Effector CD8-positive, alpha-beta T cell (primary cell): ENCODE measurements at regions not wholly inside any gene's neighbourhood (a gene's known extent, or its start where the extent isn't known, plus 50 kb on each side); places are given as distances from the start of the nearest gene placed in this dataset.

Experiments
- DNase-seq: peaks from one replicate; lab custom pipeline; 2025; lab: John Stamatoyannopoulos, UW

GRCh38 chr3:10702961-10703740 lies 112.9 kb upstream of the SLC6A11 start:
- DNase-seq: no peak

DNA sequence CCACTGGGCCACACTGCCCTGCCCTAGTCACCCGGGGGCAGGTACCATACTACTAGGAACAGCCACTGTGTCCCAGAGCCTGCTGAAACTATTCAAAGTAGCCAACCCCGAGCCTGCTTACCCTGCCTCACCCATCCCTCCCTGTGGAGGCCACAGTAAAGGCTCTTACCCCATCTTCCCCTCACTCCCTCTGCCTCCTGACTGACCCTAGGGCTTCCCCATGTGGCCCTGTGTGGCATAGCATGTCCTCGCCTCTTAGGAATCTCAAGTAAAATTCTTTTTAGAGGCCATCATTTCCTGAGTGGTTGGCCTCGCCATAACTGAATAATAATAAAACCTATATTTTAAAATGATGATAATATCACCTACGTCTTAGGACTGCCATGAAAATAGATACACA lies 112.2 kb upstream of the SLC6A11 start:
- no peak for DNase-seq

DNA sequence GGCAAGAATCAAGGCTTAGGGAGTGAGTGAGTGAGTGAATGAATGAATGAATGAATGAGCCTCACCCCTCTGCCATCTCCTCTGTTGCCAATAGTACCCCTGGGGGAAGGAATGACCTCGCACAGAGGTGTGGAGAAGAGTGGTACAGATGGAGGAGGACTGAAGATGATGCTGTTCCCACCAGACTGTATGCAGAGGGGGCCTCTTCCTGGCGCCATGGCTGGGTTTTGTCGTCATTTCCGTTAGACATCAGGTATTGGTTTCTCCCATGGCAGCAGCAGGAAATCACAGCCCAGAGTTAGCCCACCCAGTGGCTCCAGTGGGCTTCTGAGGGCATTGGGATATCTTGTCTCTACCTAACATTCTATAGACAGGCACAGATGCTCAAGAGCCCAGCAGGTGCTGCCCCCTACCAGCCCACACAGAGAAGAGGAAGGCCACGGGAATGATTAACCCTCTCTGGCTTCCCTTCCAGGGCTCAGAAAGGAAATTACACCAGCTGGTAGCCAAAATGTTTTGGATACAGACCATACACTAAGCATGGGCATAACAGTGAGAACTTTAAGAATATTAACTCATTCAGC lies 109.8 kb upstream of the SLC6A11 start:
- DNase-seq: no peak

- DNase-seq: no peak
Measured at GRCh38 chr3:10706740-10707399, 109.2 kb upstream of the SLC6A11 start.

DNA sequence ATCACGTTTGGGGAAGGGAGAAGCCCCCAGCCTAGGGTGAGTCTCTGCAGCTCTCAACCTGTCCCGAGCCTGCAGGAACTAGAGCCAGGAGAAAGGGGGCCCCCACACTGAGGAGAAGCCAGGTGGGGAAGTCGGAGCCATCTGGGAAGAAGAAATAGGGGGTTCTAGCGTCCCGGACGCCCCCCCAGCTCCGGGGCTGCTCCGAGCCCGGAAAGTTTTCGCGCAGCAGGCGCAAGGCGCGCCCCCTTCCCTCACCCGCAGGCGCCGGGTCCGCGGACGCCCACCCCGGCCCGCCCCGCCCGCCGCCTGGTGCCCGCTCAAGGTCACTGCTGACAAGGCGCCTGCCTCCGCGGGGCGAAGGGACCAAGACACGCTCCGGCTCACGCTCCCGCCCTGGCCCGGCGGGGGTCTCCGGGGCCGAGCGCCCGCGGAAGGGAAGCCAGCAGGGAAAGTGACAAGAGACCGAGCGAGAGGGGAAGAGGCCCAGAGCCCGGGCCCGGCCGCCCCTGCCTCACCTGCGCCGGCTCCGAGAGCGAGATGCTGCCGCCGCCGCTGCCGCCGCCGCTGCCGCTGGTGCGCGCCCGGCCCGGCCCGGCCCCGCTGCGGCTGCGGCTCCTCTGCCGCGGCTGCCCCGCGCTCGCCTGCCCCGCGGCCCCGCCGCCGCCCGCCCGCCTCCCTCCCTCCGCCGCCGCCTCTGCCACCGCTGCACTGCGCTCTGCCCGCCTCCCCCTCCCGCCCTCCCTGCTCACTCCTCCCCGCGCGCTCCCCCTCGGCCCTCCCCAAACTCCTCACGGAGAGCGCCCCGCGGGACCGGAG lies 108.4 kb upstream of the SLC6A11 start:
- no peak for DNase-seq

GRCh38 chr3:10708216-10708893 lies 107.7 kb upstream of the SLC6A11 start:
- no peak for DNase-seq

DNA sequence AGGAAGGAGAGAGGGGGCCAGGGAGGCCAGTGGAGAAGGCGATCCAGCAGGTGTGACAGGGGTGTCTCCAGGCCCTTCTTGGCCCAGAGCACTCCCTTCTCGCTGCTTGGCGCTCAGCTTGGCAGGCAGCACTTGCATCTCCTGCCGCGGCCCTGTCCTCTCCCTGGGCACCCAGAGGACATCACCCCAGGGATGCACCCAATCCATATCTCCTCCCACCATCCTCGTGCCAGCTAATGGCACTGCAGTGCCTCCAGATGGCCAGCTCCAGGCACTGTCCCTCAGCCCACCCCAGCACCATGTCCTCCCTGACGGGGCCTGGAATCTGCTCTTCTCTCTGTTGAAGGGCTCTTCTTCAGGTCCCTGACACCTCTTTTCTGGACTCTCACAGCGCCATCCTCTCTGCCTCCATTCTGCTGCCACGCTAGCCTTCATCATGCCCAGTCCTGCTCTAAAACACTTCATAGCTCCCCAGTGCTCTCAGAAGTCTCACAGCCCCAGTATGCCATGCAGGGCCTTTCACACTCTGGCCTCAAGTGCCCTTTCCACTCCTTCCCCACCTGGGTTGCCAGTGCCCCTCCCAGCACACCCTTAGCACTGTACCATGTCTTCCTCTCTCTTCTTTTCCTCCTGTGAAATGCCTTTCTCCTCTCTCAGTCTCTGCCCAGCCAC lies 106.8 kb upstream of the SLC6A11 start:
- no peak for DNase-seq

DNA sequence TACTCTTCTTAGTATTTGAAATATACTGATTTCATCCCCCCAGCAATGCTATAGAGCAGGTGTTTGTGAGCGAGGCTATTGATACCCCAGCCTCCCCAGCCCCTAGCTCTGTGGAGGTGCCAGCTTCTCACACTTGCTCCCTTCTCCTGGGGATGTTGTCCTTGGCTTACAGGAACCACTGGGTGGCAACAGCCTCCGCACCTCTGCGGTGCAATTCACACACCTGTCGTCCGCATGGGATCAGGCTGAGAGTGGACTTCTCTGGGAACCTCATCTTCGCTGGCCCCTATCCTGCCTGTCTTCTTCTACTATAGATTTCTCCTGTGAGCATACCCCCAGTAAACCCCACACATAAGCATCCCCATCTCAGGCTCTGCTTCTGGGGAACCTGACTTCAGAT lies 103.9 kb upstream of the SLC6A11 start:
- no peak for DNase-seq

DNA sequence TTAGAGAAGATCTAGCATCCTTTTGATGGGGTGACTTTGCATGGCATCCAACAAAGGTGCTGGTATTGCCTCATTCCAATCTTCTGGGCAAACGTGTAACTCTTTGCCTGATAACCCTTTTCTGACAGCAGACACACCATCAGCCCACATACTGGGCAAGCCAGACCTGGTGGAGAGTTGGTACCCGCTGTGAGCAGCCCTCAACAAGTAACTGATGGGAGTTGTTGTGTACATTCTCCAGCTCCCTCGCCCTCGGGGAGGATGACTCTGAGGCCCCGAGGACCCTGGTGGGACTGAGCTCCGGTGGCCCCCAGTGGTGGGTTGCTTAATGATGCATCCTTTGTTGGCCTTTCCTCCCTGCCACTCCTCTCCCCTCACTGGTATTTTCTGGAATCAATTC lies 102.4 kb upstream of the SLC6A11 start:
- no peak for DNase-seq

- DNase-seq: no peak
Measured at GRCh38 chr3:10715886-10716285, 100.1 kb upstream of the SLC6A11 start.

DNA sequence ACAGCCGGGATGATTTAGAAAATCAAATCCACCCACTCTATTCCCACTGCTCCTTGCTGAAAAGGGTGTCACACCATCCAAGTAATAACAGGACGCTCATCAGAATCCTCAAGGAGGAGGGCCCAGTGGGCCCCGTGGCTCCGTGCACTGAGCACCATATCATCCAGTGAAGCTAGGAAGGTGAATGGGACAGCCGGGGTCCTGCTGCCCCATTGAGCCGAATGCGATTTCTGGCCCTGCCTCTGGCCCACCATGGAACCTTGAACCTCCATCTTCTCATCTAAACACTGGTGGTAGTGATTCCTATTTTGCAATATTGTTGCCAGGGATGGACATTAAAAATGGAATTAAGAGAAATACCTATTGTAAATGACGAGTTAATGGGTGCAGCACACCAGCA lies 99.1 kb upstream of the SLC6A11 start:
- DNase-seq: no peak

DNA sequence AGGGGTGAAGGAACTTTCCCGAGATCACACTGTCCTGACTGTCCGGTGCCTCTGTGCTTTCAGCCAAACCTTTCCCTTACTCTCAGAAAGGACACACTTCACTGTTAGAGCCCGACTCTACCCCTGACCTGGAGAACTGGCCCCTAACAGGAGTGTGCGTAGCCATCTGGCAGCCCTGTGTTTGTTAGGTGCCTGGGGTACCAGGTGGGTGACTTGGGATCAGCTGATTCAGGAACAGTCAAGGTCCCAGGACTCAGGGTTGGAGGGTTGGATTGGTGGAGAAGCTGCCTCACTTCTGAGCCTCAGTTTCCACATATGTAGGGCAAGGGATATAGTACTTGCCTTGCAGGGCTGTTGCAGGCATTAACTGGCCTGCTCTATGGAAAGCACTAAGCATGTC lies 98.3 kb upstream of the SLC6A11 start:
- no peak for DNase-seq

- no peak for DNase-seq
Measured at GRCh38 chr3:10721101-10721500, 94.9 kb upstream of the SLC6A11 start.

DNA sequence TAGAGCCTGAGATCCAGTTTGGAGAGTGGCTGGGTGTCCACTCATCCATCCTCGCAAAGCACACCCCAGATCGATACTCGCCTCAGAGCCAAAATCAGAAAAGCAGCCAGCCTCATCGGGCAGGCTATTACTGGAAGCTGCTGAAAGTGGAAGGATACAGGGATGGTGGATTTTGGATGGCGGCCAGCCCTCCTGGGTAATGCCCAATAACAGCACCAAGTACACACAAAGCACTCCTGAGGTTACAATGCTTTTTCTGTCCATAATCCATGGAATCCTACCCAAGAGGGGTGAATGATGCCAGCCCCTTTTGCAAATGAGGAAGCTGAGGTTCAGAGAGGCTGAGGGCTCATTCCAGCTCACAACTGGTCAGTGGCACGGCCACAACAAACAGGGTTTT lies 93.1 kb upstream of the SLC6A11 start:
- no peak for DNase-seq

DNA sequence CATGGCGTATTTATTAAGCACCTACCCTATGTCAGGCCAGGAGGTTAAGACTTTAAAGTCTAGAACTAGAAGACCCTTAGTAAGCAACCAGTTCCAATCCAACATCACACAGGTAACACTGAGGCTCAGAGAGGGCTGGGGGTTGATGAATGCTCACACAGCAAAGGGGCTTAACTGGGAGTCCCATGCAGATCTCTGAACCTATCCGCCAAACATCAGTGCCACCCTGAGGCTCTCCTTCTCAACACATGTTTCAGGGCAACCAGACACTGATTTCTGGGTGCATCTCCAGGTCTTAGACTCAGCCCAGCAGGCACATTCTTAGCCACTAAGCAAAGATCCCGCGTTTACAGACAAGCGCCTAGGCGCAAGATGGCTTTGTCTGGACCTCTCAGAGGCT lies 92.0 kb upstream of the SLC6A11 start:
- DNase-seq: no peak

DNA sequence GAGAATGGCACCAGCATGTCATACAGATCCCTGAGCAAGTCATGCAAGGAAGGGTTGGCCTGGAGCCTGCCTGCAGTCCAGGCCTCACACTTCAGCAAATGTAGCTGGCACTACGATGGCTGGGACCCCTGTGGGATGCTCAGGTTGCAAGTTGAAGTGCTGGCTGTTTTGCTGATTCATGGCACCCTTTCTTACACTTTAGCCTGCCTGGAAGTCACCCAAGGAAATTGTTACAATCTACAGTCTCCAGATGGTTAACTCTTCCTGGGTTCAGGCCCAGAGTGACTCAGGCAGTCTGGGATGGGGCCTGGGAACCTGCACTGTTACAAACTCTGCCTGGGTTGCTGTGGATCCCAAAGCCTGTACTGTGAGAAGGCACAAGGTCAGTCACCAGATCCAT lies 91.0 kb upstream of the SLC6A11 start:
- no peak for DNase-seq

- no peak for DNase-seq
Measured at GRCh38 chr3:10725846-10726245, 90.2 kb upstream of the SLC6A11 start.

- DNase-seq: no peak
Measured at GRCh38 chr3:10726787-10727186, 89.2 kb upstream of the SLC6A11 start.

DNA sequence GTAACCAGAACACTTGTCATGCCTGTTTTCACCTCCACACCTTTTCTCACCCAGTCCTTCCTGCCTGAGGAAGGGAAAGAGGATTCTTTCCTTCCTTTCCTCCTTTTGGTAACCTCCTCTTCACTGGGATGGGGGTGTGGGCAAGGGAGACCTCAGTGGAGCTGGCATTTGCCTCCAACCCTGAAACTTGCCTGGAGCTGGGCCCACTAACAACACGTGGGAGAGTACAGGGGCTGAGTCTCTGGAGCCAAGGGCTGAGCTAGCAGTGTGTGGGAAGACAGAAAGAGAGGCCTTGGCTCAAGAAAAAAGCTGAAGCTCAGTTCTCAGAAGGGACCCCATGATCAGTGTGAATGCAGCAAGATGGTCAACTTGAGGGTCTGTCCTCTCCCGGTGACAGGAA lies 86.6 kb upstream of the SLC6A11 start:
- no peak for DNase-seq

- DNase-seq: no peak
Measured at GRCh38 chr3:10732292-10732691, 83.7 kb upstream of the SLC6A11 start.

DNA sequence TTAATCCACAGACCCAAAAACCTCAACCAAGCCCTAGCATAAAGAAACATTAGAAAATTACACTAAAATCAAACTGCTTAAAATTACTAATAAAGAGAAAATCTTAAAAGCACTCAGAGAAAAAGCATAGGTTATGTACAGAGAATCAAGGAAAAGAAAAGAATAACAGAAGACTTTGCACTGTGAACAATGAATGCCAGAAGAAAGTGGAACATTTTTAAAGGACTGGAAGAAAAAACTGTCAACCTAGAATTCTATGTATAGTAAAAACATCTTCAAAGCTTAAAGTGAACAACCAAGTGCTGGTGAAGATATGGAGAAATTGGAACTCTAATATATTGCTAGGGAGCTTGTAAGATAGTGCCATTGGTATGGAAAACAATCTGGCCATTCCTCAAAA lies 82.7 kb upstream of the SLC6A11 start:
- DNase-seq: no peak
